Gastrocnemius medialis (tissue), 4 donors: ENCODE measurements at regions not wholly inside any gene's neighbourhood (a gene's known extent, or its start where the extent isn't known, plus 50 kb on each side); places are given as distances from the start of the nearest gene placed in this dataset.

ENCODE experiments used
- ATAC-seq, 2 donors: fragments of 150-250 bp; one replicate each; pipeline ENCODE4 v1.9.1; 2016
- DNase-seq, 2 donors: peaks; one replicate each; pipeline ENCODE4 v3.0.0-alpha.2; 2019
- H3K27ac ChIP-seq, 4 donors: fragments of 200-600 bp; sonication (generic); 1 replicate in 1 of 4; 2 replicates in 3 of 4; pipeline ENCODE4 v1.5.1; 2016 to 2018; ENCODE audit warnings: mild to moderate bottlenecking in 2 of 4, moderate library complexity in 1 of 4
- H3K27me3 ChIP-seq, 3 donors: fragments of 200-600 bp; sonication (generic) in 2 of 3; 1 replicate in 1 of 3; 2 replicates in 2 of 3; pipeline versions ENCODE4 v1.5.1 to v1.6.0; 2016 to 2019; ENCODE audit warnings: mild to moderate bottlenecking in 1 of 3, moderate library complexity in 1 of 3
- H3K36me3 ChIP-seq, 2 donors: fragments of 200-600 bp; sonication (generic) in 1 of 2; one replicate each; pipeline ENCODE4 v1.5.1; 2017 to 2018
- H3K4me1 ChIP-seq, 2 donors: fragments of 200-600 bp; sonication (generic) in 1 of 2; one replicate each; pipeline ENCODE4 v1.5.1; 2016 to 2017; ENCODE audit warnings: mild to moderate bottlenecking in 2 of 2
- H3K4me3 ChIP-seq, 4 donors: fragments of 200-600 bp; sonication (generic) in 3 of 4; 1 replicate in 1 of 4; 2 replicates in 3 of 4; pipeline ENCODE4 v1.5.1; 2016 to 2019; ENCODE audit warnings: mild to moderate bottlenecking in 2 of 4
- H3K9me3 ChIP-seq, 3 donors: fragments of 200-600 bp; sonication (generic) in 2 of 3; 1 replicate in 1 of 3; 2 replicates in 2 of 3; pipeline ENCODE4 v1.5.1; 2016 to 2019
- POLR2A ChIP-seq, 2 donors: fragments of 450-650 bp; IDR thresholded peaks; one replicate each; pipeline ENCODE4 v1.6.1; 2017; ENCODE audit warnings: antibody characterized with exemption in 2 of 2, mild to moderate bottlenecking in 2 of 2, moderate library complexity in 2 of 2
- in situ Hi-C, 4 donors: fragments of 200-750 bp; cut with MboI; loops; one replicate each; pipeline versions ENCODE4 v1.15.0 to v1.8.0; 2017; ENCODE audit warnings: low sequenced_read_pairs in 4 of 4
- intact Hi-C: fragments of 100-400 bp; cut with DNase I; formaldehyde crosslinking; loops from one replicate; pipeline ENCODE4 v1.15.1; 2023; ENCODE audit warnings: low total_unique reads
- TF ChIP-seq, protein P1 (sequence below), 5 experiments: fragments of 450-650 bp in 3 of 5; fragments of 200-600 bp in 2 of 5; sonication (generic) in 2 of 5; IDR thresholded peaks in 4 of 5; conservative IDR thresholded peaks in 1 of 5; 1 replicate in 4 of 5; 2 replicates in 1 of 5; pipeline ENCODE4 v1.5.1; 2016 to 2019; ENCODE audit warnings: antibody characterized with exemption in 5 of 5, mild to moderate bottlenecking in 3 of 5, moderate library complexity in 3 of 5

DNA sequence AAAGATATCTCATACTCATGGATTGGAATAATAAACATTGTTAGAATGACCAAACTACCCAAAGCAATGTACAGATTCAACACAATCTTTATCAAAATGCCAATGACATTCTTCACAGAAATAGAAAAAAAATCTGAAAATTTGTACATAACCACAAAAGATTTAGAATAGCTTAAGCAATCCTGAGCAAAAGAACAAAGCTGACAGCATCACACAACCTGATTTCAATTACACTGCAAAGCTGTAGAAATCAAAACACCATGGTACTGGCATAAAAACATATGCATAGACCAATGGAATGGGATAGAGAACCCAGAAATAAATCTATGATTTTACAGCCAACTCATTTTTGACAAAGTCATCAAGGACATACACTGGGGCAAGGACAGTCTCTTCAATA, 130.0 kb upstream of the TMEM72 start:
- no peak for DNase-seq
- no peaks in the 10 kb centered on the region for H3K27me3 ChIP-seq
- no peaks in the 10 kb centered on the region for H3K4me1 ChIP-seq
- H3K4me3 ChIP-seq, result no peak overlapping the region
- TF ChIP-seq POLR2A (IDR thresholded peaks at IDR 0.05), result no peak
- TF ChIP-seq, protein P1, sequence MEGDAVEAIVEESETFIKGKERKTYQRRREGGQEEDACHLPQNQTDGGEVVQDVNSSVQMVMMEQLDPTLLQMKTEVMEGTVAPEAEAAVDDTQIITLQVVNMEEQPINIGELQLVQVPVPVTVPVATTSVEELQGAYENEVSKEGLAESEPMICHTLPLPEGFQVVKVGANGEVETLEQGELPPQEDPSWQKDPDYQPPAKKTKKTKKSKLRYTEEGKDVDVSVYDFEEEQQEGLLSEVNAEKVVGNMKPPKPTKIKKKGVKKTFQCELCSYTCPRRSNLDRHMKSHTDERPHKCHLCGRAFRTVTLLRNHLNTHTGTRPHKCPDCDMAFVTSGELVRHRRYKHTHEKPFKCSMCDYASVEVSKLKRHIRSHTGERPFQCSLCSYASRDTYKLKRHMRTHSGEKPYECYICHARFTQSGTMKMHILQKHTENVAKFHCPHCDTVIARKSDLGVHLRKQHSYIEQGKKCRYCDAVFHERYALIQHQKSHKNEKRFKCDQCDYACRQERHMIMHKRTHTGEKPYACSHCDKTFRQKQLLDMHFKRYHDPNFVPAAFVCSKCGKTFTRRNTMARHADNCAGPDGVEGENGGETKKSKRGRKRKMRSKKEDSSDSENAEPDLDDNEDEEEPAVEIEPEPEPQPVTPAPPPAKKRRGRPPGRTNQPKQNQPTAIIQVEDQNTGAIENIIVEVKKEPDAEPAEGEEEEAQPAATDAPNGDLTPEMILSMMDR (IDR thresholded peaks at IDR 0.05 in 4 of 5, conservative IDR thresholded peaks at IDR 0.05 in 1 of 5), result no peak
- ATAC-seq, result no peak
- in situ Hi-C loops (no loop called here), intact Hi-C loops (no loop called here)
- H3K9me3 ChIP-seq, result no peaks in the 10 kb centered on the region
- no peak overlapping the region for H3K27ac ChIP-seq
- H3K36me3 ChIP-seq, result no peaks in the 10 kb centered on the region

DNA sequence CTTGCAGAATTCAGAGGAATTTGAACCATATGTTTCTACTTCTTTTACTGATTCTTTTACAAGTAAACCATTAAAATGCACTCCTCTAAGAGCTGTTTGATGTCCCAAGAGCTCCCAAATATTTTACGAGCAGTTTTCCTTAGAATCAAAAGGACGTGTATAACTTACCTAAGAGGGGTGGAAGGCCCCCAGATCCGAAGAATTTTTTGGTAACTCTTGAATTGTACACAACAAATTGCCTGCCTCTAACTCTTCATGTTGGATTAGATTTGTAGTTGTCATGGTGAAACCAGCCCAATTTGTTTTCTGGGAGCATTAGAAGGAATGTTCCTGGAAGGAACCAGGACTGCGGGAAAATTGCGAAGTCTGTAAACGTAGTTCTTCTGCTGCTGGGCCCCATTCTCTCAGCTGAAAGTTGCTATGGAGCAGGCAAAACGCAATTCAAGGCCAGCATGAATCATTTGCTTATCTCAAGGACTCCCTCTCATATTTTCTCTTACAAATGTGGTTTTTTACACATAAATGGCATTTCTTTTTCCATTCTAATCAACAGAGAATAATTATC, 124.8 kb upstream of the TMEM72 start:
- Histone ChIP-seq H3K36me3 (no peaks in the 10 kb centered on the region), H3K27me3 (no peaks in the 10 kb centered on the region), H3K27ac (no peak overlapping the region), H3K4me3 (no peak overlapping the region), H3K9me3 (no peaks in the 10 kb centered on the region), H3K4me1 (no peaks in the 10 kb centered on the region)
- ATAC-seq (no peak), DNase-seq (no peak)
- intact Hi-C loops (no loop called here), in situ Hi-C loops (no loop called here)
- TF ChIP-seq POLR2A (IDR thresholded peaks at IDR 0.05), result no peak
- TF ChIP-seq, protein P1 (IDR thresholded peaks at IDR 0.05 in 4 of 5, conservative IDR thresholded peaks at IDR 0.05 in 1 of 5), result no peak

DNA sequence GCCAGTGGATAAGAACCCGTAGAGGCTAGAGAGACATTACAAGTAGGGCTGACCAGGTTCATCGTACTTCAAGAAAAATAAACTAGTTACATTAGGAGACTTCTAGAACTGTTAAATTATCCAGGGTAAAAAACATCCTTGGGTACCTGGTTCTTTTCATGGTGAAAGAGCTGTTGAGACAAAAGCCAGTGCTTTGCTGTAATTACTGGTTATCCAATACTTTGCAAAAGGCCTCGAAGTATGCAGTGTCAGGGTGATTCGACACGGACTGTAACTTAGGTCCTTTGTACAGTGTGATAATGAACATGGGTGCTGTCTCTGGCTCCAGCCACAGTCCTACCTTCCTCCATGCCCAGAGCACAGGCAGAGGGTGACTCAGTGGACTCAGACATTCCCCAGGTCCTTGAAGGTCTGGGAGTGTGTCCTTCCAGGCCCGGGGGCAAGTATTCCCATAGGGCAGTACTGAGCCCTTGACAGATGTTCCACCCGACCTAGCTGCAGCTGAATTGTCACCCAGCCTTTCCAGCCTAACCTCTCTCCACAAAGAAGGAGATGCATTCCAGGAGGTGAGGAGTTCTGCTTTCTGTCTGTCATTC, 123.6 kb upstream of the TMEM72 start:
- Histone ChIP-seq H3K4me3 (no peak overlapping the region), H3K36me3 (no peaks in the 10 kb centered on the region), H3K9me3 (no peaks in the 10 kb centered on the region), H3K4me1 (no peaks in the 10 kb centered on the region), H3K27me3 (no peaks in the 10 kb centered on the region), H3K27ac (no peak overlapping the region)
- TF ChIP-seq, protein P1 (IDR thresholded peaks at IDR 0.05 in 4 of 5, conservative IDR thresholded peaks at IDR 0.05 in 1 of 5), result no peak
- no peak for TF ChIP-seq POLR2A (IDR thresholded peaks at IDR 0.05)
- DNase-seq (no peak), ATAC-seq (no peak)
- intact Hi-C loops (no loop called here), in situ Hi-C loops (no loop called here)

DNA sequence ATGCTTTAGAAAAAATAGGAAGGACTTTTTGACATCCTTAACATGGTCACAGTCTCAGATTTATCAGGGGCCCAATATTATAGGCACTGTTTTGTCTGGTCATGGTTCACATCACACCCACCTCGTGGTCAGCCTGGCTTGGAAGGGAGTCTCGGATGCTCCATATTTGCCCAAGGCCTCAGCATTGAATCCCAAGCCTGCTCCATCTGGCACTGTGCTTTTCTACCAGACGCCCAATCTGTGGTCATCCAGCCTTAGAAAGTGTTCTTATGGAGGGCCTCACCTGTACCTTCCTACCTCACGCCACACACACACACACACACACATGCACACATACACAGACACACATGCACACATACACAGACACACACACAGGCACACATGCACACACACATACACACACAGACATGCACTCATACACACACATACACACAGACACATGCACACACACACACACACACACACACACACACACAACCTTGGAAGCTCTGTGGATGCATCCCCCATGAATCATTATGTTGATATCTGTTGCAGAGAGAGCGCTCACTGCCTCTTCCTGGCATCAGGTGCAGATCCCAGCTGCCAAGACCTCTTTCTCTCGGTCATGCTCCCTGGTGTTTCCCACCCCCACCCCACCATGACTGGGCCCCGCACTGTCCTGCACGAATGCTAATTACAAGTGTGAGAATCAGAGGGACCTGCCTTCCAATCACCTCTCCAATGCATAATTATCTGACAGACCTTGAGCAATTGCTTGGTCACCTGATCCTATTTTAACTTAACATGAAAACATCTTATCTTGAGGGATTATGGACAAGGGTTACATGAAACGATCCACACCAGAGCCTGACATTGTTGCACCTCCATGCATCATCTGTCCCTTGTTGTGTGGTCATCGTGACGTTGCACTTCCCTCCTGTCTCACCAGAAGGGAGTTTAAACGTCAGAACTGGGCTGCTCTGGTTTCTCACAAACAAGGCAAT, 122.7 kb upstream of the TMEM72 start:
- H3K9me3 ChIP-seq, result no peaks in the 10 kb centered on the region
- H3K4me1 ChIP-seq, result no peaks in the 10 kb centered on the region
- no peak for TF ChIP-seq POLR2A (IDR thresholded peaks at IDR 0.05)
- TF ChIP-seq, protein P1 (IDR thresholded peaks at IDR 0.05 in 4 of 5, conservative IDR thresholded peaks at IDR 0.05 in 1 of 5), result no peak
- no peaks in the 10 kb centered on the region for H3K36me3 ChIP-seq
- in situ Hi-C loops, result no loop called here
- no peak overlapping the region for H3K27ac ChIP-seq
- no peaks in the 10 kb centered on the region for H3K27me3 ChIP-seq
- ATAC-seq, result no peak
- no peak overlapping the region for H3K4me3 ChIP-seq
- no peak for DNase-seq
- intact Hi-C loops, result no loop called here
